GM18498 (cell line): ENCODE measurements at regions not wholly inside any gene's neighbourhood (a gene's known extent, or its start where the extent isn't known, plus 50 kb on each side); places are given as distances from the start of the nearest gene placed in this dataset.
"Not testable (repeated sequence)": the region's sequence is repeated elsewhere in the genome, so short reads cannot be mapped to it uniquely, and the experiment has no call there.

Experiments used
- ATAC-seq: cut with Tn5 transposase; IDR thresholded peaks from one replicate; pipeline ENCODE4 v1.9.1; 2021; ENCODE audit warnings: mild to moderate bottlenecking, moderate library complexity; ENCODE audit not compliant: unreplicated experiment

GRCh38 chr10:90111671-90112070, 410.3 kb downstream of the KIF20B start:
- no peak for ATAC-seq

- no peak for ATAC-seq
These were observed 411.3 kb downstream of the KIF20B start for GRCh38 chr10:90112681-90113080.

- ATAC-seq: not testable (repeated sequence)
These were observed 417.2 kb downstream of the KIF20B start for GRCh38 chr10:90118567-90118966.

- not testable (repeated sequence) for ATAC-seq
These were observed 418.4 kb downstream of the KIF20B start for GRCh38 chr10:90119631-90120280.

- ATAC-seq: no peak
These were observed 424.3 kb downstream of the KIF20B start for GRCh38 chr10:90125456-90126255.

GRCh38 chr10:90126256-90126595, 424.8 kb downstream of the KIF20B start:
- no peak for ATAC-seq

- ATAC-seq: peak; percentile 68
These were observed 429.1 kb downstream of the KIF20B start for GRCh38 chr10:90130321-90131086.

- ATAC-seq: no peak
These were observed 432.2 kb downstream of the KIF20B start for GRCh38 chr10:90133606-90134005.

GRCh38 chr10:90136731-90137316, 435.4 kb downstream of the KIF20B start:
- no peak for ATAC-seq

GRCh38 chr10:90138844-90139243, 437.5 kb downstream of the KIF20B start:
- ATAC-seq: no peak

- no peak for ATAC-seq
These were observed 440.4 kb downstream of the KIF20B start for GRCh38 chr10:90141791-90142190.

- no peak for ATAC-seq
These were observed 442.5 kb downstream of the KIF20B start for GRCh38 chr10:90143937-90144336.

- ATAC-seq: no peak
These were observed 446.9 kb downstream of the KIF20B start for GRCh38 chr10:90148116-90148855.

GRCh38 chr10:90149563-90149962, 448.2 kb downstream of the KIF20B start:
- no peak for ATAC-seq

GRCh38 chr10:90162271-90162853, 461.0 kb downstream of the KIF20B start:
- ATAC-seq: no peak

- peak; percentile 85 for ATAC-seq
These were observed 466.0 kb downstream of the KIF20B start for GRCh38 chr10:90167174-90168064.

- no peak for ATAC-seq
These were observed 466.9 kb downstream of the KIF20B start for GRCh38 chr10:90168244-90168643.

- no peak for ATAC-seq
These were observed 469.8 kb downstream of the KIF20B start for GRCh38 chr10:90171014-90171722.

GRCh38 chr10:90174531-90174930, 473.1 kb downstream of the KIF20B start:
- ATAC-seq: no peak
